NCI-H774 (cell line): ENCODE measurements at regions not wholly inside any gene's neighbourhood (a gene's known extent, or its start where the extent isn't known, plus 50 kb on each side); places are given as distances from the start of the nearest gene placed in this dataset.

Experiments
- DNase-seq: peaks from one replicate; lab custom pipeline; 2025; lab: John Stamatoyannopoulos, UW

- no peak for DNase-seq
These were observed 300.6 kb upstream of the LMCD1 start for GRCh38 chr3:8200996-8201395.

GRCh38 chr3:8201886-8202285 is 299.7 kb upstream of the LMCD1 start:
- no peak for DNase-seq

- DNase-seq = no peak
These were observed 297.3 kb upstream of the LMCD1 start for GRCh38 chr3:8204331-8204730.

GRCh38 chr3:8204853-8205650 is 296.6 kb upstream of the LMCD1 start:
- DNase-seq = no peak

- no peak for DNase-seq
These were observed 295.7 kb upstream of the LMCD1 start for GRCh38 chr3:8205881-8206280.

GRCh38 chr3:8206971-8207617 is 294.5 kb upstream of the LMCD1 start:
- DNase-seq = no peak

GRCh38 chr3:8210882-8211341 is 290.7 kb upstream of the LMCD1 start:
- no peak for DNase-seq

- no peak for DNase-seq
These were observed 288.8 kb upstream of the LMCD1 start for GRCh38 chr3:8212794-8213193.

GRCh38 chr3:8213286-8213685 is 288.3 kb upstream of the LMCD1 start:
- no peak for DNase-seq

- DNase-seq = no peak
These were observed 285.8 kb upstream of the LMCD1 start for GRCh38 chr3:8215821-8216220.

- no peak for DNase-seq
These were observed 283.2 kb upstream of the LMCD1 start for GRCh38 chr3:8218353-8218940.

- DNase-seq = no peak
These were observed 281.3 kb upstream of the LMCD1 start for GRCh38 chr3:8220291-8220690.

- DNase-seq = no peak
These were observed 277.9 kb upstream of the LMCD1 start for GRCh38 chr3:8223766-8224165.

- no peak for DNase-seq
These were observed 276.7 kb upstream of the LMCD1 start for GRCh38 chr3:8224941-8225340.

- no peak for DNase-seq
These were observed 267.7 kb upstream of the LMCD1 start for GRCh38 chr3:8233938-8234337.

- DNase-seq = no peak
These were observed 265.4 kb upstream of the LMCD1 start for GRCh38 chr3:8236264-8236663.

GRCh38 chr3:8237893-8238292 is 263.7 kb upstream of the LMCD1 start:
- DNase-seq = no peak

GRCh38 chr3:8238432-8238831 is 263.2 kb upstream of the LMCD1 start:
- DNase-seq = no peak

- no peak for DNase-seq
These were observed 262.5 kb upstream of the LMCD1 start for GRCh38 chr3:8239095-8239494.

- DNase-seq = no peak
These were observed 261.6 kb upstream of the LMCD1 start for GRCh38 chr3:8239718-8240695.

- no peak for DNase-seq
These were observed 255.6 kb upstream of the LMCD1 start for GRCh38 chr3:8246070-8246469.

- no peak for DNase-seq
These were observed 248.4 kb upstream of the LMCD1 start for GRCh38 chr3:8253201-8253600.
